Right renal pelvis (tissue), 4 donors: ENCODE measurements at regions not wholly inside any gene's neighbourhood (a gene's known extent, or its start where the extent isn't known, plus 50 kb on each side); places are given as distances from the start of the nearest gene placed in this dataset.
"Not testable (repeated sequence)": the region's sequence is repeated elsewhere in the genome, so short reads cannot be mapped to it uniquely, and the experiment has no call there.

Experiments used
- DNase-seq, 4 donors: peaks; one replicate each; pipeline ENCODE4 v3.0.0-alpha.2; 2013; ENCODE audit warnings: low read depth in 4 of 4, low spot score in 3 of 4, missing footprints in 1 of 4

DNA sequence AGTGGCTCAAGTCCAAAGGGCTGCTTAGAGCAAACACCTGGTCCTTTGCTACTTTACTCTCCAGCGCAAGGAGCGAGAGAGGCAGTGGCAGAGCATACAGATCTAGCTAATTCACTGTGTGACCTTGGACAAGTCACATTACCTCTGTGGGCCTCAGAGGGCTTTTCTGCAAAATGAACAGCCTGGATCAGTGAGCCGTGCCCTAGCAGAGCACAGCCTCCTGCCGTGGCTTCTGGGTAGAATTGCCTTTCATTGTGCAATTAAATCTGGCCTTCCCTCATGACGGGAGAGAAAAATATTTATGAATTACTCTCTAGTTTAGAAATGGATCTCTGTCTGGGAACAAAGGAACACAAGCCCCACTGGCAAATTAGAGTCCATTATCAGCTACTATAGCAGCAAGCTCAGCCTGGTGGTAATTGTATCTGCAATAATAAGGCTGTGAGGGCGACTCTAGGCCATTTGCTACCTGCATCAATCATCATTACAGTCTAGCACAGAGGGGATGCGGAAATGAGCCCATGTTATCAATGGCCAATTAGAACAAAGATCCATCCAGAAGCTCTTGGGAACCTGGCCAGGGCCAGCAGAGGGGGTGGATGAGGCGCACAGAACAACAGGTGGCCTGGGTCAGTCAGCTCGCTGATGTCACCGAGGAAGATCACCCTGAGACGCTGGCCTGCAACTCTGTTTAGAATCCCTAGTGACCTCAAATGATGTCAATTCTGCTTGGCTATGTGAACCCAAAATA lies 114.2 kb upstream of the LY86 start:
- DNase-seq, result no peak

- no peak for DNase-seq
Measured at GRCh38 chr6:6479785-6480184, 108.7 kb upstream of the LY86 start.

- DNase-seq, result no peak
Measured at GRCh38 chr6:6482256-6482655, 106.3 kb upstream of the LY86 start.

DNA sequence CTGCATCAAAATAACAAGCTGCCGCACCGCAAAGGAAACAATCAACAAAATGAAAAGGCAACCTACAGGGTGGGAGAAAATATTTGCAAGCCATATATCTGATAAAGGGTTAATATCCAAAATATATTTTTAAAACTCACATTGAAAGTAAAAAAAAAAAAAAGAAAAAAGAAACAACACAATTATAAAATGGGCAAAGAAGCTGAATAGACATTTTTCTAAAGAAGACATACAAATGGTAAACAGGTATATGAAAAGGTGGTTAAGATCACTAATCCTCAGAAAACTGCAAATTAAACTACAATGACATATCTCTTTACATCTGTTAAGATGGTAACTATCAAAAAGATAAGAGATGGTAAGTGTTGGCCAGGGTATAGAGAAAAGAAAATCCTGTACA lies 105.4 kb upstream of the LY86 start:
- DNase-seq, result no peak

GRCh38 chr6:6483733-6484132 lies 104.8 kb upstream of the LY86 start:
- no peak for DNase-seq

GRCh38 chr6:6484681-6485080 lies 103.8 kb upstream of the LY86 start:
- no peak for DNase-seq

DNA sequence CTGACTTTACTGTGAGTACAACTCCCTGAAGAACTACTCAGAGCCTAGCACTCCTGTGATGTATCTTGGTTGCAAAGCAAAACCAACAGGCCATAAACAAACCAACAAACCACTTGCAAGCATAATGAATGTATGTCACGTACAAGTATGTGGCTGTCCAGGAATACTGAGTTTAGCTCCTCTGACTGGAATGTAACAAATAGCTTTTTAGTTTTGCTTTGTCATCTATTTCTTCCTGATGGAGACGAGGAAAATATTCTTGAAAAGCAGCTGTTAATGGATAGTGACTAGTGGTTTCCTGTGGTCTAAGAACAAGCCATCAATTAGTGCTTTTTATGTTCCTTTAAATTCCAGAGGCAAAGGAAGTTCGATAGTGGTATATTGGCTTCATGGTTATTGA lies 101.9 kb upstream of the LY86 start:
- no peak for DNase-seq

- no peak for DNase-seq
Measured at GRCh38 chr6:6491761-6492160, 96.8 kb upstream of the LY86 start.

GRCh38 chr6:6492675-6493074 lies 95.8 kb upstream of the LY86 start:
- no peak for DNase-seq

DNA sequence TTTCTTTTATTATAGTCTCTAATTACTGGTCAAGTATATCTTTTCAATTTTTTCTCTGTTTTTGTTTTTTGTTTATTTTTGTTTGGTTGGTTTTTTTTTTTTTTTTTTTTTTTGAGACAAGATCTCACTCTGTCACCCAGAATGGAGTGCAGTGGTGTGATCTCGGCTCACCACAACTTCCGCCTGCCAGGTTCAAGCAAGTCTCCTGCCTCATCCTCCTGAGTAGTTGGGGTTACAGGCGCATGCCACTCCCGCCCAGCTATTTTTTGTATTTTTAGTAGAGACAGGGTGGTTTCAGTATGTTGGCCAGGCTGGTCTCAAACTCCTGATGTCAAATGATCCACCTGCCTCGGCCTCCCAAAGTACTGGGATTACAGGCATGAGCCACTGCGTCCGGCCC lies 94.4 kb upstream of the LY86 start:
- not testable (repeated sequence) for DNase-seq

GRCh38 chr6:6494677-6495076 lies 93.8 kb upstream of the LY86 start:
- peak in 2 of 4 donors; percentile 13 to 26 for DNase-seq

DNA sequence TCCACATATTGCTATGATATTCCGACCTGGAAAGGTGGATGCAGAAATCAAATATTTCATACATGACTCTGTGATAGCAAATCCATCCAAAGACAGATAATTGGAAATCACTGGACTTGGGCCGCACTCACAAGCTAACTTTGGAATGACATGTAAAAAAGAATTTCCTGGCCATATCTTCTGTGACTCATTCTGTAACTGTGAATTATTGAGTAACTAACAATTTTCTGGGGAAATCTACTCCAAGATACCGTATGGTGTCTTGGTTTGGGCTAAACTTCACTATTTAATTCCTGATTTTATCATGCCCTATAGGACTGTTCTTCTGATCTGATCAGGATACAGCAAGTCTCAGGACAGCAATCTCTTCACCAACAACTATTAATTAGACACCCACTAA lies 92.7 kb upstream of the LY86 start:
- no peak for DNase-seq

- no peak for DNase-seq
Measured at GRCh38 chr6:6497541-6497940, 91.0 kb upstream of the LY86 start.

DNA sequence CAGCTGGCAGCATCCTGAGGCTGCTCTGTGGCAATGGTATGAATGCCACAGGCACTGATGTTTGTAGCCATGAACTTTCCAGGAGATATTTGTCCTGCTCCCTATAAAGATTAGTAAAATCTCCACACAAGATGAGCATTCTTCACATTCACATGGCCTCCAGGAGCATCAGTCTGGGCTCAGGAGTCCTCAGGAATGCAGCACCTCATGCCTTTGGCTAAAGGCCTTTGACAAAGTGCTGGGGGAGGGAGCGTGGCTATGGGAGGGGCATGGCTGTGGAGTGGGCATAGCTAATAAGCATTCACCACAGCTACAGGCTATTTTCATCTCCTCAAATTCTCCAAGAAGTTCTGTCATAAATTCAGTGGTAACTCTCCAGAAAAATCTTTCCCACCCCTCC lies 90.5 kb upstream of the LY86 start:
- DNase-seq, result no peak

DNA sequence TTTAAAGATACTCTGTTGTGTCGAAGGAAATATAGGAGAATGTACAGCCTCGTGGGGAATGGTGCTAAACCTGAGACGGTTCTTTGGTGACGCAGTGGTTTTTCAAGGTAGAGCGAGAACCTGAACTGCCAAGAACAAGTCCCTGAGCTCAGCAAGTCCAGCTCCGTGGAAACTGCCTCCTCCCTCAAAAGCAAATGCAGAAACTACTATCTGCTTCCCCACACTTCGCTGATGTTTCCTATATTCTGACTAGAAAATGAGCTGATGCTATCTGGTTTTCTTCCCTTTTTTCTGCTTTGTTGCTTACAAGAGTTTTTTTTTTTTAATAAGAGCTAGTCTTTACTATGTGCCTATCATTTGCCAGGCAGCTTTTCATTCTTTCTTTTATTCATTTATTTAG lies 85.3 kb upstream of the LY86 start:
- no peak for DNase-seq

GRCh38 chr6:6505111-6505510 lies 83.4 kb upstream of the LY86 start:
- no peak for DNase-seq

GRCh38 chr6:6508643-6509042 lies 79.9 kb upstream of the LY86 start:
- no peak for DNase-seq

GRCh38 chr6:6509284-6509683 lies 79.2 kb upstream of the LY86 start:
- no peak for DNase-seq

DNA sequence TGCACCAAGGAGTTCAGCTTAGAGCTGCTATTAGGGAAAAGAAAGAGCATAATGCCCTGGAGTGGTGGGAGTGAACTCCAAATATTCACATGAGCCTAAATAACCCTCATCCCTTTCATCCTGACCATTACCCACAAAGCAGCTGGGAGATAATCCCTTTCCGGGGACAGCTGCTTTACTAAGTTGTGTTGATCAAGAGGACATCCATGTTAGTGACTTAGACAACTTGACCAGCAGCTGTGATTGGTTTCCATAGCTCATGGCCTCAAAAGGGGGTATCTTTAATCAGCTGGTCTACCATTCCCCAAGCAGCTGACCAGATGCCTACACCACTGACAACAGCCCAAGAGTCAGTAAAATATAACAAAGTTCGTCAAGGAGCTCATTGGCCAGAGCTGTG lies 75.8 kb upstream of the LY86 start:
- no peak for DNase-seq

DNA sequence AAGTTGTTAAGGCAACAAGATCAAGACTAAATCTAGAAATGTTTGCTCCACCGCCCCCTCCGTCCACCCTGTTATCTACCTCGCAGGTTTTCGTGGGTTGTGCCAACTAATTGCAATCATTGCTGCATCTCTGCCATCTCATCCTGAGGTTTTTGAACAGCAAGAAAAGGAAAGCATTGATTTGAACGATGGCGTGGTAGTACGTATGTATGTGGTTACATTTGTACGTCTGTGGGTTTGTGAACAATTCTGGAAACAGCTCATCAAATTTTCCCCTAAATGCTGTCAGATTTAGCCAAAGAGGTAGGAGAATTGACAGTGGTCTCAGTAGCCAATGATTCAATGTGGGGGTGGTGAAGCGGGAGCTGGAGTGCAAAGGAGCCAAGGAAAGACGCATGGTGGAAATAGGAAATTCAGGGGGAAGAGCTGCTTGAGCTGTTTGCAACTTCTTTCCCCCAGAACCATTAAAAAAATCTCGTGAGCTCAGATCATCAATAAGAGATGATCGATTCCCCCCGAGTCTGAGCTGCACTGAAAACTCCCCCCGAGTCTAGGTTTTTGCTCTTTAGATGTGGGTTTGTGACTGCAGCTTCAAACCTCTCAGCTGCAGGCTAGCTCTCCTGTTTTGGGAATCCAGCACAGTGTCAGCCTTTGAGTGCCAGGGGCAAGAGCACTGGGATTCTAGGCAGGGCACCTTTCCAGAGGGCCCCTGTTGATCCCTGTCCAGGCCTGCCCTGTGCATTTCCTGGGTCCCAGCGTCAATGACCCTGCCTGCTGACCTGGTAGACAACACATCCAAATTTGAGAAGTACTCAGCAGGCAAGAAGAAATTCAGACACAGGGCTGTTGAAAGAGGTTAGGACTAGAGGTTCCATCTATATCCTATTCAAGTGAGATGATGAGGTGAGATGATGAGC lies 72.6 kb upstream of the LY86 start:
- DNase-seq, result no peak

DNA sequence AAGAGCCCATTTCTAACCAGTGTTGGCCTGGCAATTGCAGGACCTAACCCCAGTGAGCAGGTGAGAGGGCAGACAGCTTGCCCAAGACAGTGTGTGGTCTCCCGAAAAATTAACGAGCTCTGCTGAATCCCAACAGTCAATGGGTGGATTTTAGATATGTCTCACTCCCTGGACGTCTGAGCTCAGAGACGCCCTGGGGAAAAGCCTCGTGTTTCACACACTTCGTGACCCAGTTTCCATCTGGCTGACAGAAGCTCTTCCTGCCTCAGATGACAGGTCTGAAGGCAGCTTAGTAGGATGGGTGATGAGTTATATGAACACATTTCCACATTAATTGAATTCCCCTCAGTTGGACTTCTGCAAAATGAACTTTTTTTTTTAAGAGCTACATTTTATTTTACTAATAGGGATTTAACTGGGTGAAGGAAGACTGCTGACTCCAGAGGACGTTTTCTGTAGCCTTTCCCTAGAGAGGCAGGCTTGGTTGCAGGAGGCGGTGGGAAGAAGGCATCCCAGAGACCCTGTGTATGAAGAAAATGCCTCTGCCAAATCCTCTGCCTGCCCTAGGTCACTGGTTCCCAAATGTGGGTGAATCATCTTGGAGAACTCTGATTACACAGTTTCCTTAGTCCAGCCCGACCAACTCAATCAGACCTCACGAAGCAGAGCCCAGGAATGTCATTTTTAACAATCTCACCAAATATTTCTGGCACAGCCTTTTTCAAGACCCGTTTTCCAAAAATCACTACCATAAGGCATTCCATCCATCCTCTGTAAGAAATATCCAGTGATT lies 71.7 kb upstream of the LY86 start:
- DNase-seq, result no peak
